A673 (cell line): ENCODE measurements at regions not wholly inside any gene's neighbourhood (a gene's known extent, or its start where the extent isn't known, plus 50 kb on each side); places are given as distances from the start of the nearest gene placed in this dataset.

Experiments
- BruUV-seq: library from RNA; stranded (reverse); fragments of 400-500 nt; replicated peaks from 2 replicates; lab custom pipeline; 2021; lab: Mats Ljungman, UMichigan
- CTCF ChIA-PET: fragments of 300-600 bp; sonication (Branson Sonifier 250); formaldehyde crosslinking; loops from one replicate; lab custom pipeline; 2022; ENCODE audit warnings: antibody characterized with exemption; lab: Charles Lee
- POLR2A ChIA-PET: fragments of 300-600 bp; sonication (Branson Sonifier 250); formaldehyde crosslinking; loops from one replicate; lab custom pipeline; 2022; ENCODE audit warnings: antibody characterized with exemption; ENCODE audit not compliant: low non-redundant PET; lab: Charles Lee
- DNase-seq: peaks from one replicate; pipeline ENCODE4 v3.0.0-alpha.2; 2015; ENCODE audit warnings: low spot score
- H3K27ac ChIP-seq: fragments of 200-600 bp; sonication (generic); 2 replicates; pipeline ENCODE4 v1.5.1; 2016; ENCODE audit warnings: mixed run types, low read depth, mild to moderate bottlenecking, mixed read lengths, antibody characterized with exemption, low read length; ENCODE audit not compliant: poor library complexity, severe bottlenecking
- H3K27me3 ChIP-seq: fragments of 200-600 bp; sonication (generic); replicated peaks from 2 replicates; pipeline ENCODE4 v1.6.1; 2017; ENCODE audit warnings: mixed run types, low read depth, mild to moderate bottlenecking, mixed read lengths, antibody characterized with exemption, low read length; ENCODE audit not compliant: insufficient read depth, poor library complexity
- H3K36me3 ChIP-seq: fragments of 200-600 bp; sonication (generic); 2 replicates; pipeline ENCODE4 v1.6.1; 2016; ENCODE audit warnings: mixed run types, mild to moderate bottlenecking, mixed read lengths, antibody characterized with exemption, low read length; ENCODE audit not compliant: insufficient read depth, poor library complexity, severe bottlenecking
- H3K4me1 ChIP-seq: fragments of 200-600 bp; sonication (generic); 2 replicates; pipeline ENCODE4 v1.6.1; 2017; ENCODE audit warnings: mixed run types, mild to moderate bottlenecking, mixed read lengths, antibody characterized with exemption, low read length; ENCODE audit not compliant: insufficient read depth, poor library complexity, severe bottlenecking
- H3K4me3 ChIP-seq: fragments of 200-600 bp; sonication (generic); 2 replicates; pipeline ENCODE4 v1.5.1; 2016; ENCODE audit warnings: low read depth, mixed run types, mild to moderate bottlenecking, mixed read lengths, low read length; ENCODE audit not compliant: poor library complexity, severe bottlenecking
- H3K9me3 ChIP-seq: fragments of 200-600 bp; sonication (generic); 2 replicates; pipeline ENCODE4 v1.6.1; 2016; ENCODE audit warnings: mixed run types, low read depth, mild to moderate bottlenecking, mixed read lengths, antibody characterized with exemption, low read length; ENCODE audit not compliant: poor library complexity, severe bottlenecking
- CTCF ChIP-seq: fragments of 300-800, 200-600 bp; sonication (generic); conservative IDR thresholded peaks from 2 replicates; pipeline ENCODE4 v1.5.1; 2017; ENCODE audit warnings: low read depth, mild to moderate bottlenecking, antibody characterized with exemption, low read length, moderate library complexity, mixed read lengths
- EZH2 ChIP-seq: fragments of 200-600 bp; sonication (generic); IDR thresholded peaks from 2 replicates; pipeline ENCODE4 v1.6.1; 2017; ENCODE audit warnings: borderline replicate concordance, low read depth, mild to moderate bottlenecking, mixed read lengths, antibody characterized with exemption, low read length; ENCODE audit not compliant: poor library complexity, severe bottlenecking
- intact Hi-C: fragments of 100-400 bp; cut with micrococcal nuclease; formaldehyde crosslinking; loops from one replicate; pipeline ENCODE4 v1.10.0; 2022; ENCODE audit not compliant: unreplicated experiment

GRCh38 chr15:92811148-92811913 lies 88.8 kb upstream of the CHD2 start:
- H3K4me3 ChIP-seq, result no peak overlapping the region
- CTCF ChIA-PET, result no interaction called here
- H3K27ac ChIP-seq, result no peak overlapping the region
- no TSS peak for BruUV-seq
- H3K36me3 ChIP-seq, result no peaks in the 10 kb centered on the region
- POLR2A ChIA-PET, result no interaction called here
- intact Hi-C loops, result no loop called here
- no peaks in the 10 kb centered on the region for H3K27me3 ChIP-seq
- no peak for DNase-seq
- peaks cover 26% of the 10 kb centered on the region for H3K4me1 ChIP-seq
- H3K9me3 ChIP-seq, result no peaks in the 10 kb centered on the region
- TF ChIP-seq CTCF (no peak), EZH2 (no peak)

GRCh38 chr15:92812271-92812670 lies 87.9 kb upstream of the CHD2 start:
- intact Hi-C loops, result no loop called here
- CTCF ChIA-PET, result no interaction called here
- POLR2A ChIA-PET, result no interaction called here
- Histone ChIP-seq H3K9me3 (no peaks in the 10 kb centered on the region), H3K36me3 (no peaks in the 10 kb centered on the region), H3K4me1 (peaks cover 27% of the 10 kb centered on the region), H3K27me3 (no peaks in the 10 kb centered on the region), H3K27ac (no peak overlapping the region), H3K4me3 (no peak overlapping the region)
- TF ChIP-seq CTCF (no peak), EZH2 (no peak)
- no TSS peak for BruUV-seq
- no peak for DNase-seq

GRCh38 chr15:92813485-92813884 lies 86.6 kb upstream of the CHD2 start:
- ChIA-PET CTCF (no interaction called here), POLR2A (no interaction called here)
- intact Hi-C loops, result no loop called here
- H3K4me3 ChIP-seq, result no peak overlapping the region
- no peak for DNase-seq
- no peak for TF ChIP-seq CTCF
- no peak for TF ChIP-seq EZH2
- no peak overlapping the region for H3K27ac ChIP-seq
- no peaks in the 10 kb centered on the region for H3K36me3 ChIP-seq
- H3K4me1 ChIP-seq, result peaks cover 32% of the 10 kb centered on the region
- H3K9me3 ChIP-seq, result no peaks in the 10 kb centered on the region
- H3K27me3 ChIP-seq, result no peaks in the 10 kb centered on the region
- BruUV-seq, result no TSS peak
